GM12878 (cell line): ENCODE measurements at regions not wholly inside any gene's neighbourhood (a gene's known extent, or its start where the extent isn't known, plus 50 kb on each side); places are given as distances from the start of the nearest gene placed in this dataset.

Source experiments
- ATAC-seq: fragments of 200-7000 bp; cut with Tn5 transposase; 3 replicates; pipeline ENCODE4 v1.9.1; 2020; ENCODE audit warnings: mild to moderate bottlenecking, moderate library complexity
- BruUV-seq: library from RNA; stranded (reverse); fragments of 400-500 nt; replicated peaks from 2 replicates; lab custom pipeline; 2021; lab: Mats Ljungman, UMichigan
- CTCF ChIA-PET: fragments of 300-600 bp; sonication (Branson Sonifier 250); formaldehyde crosslinking; extraction: SDS; loops from one replicate; lab custom pipeline; 2021; ENCODE audit warnings: inconsistent platforms; lab: Yijun Ruan, JAX
- POLR2A ChIA-PET: fragments of 350-600 bp; formaldehyde crosslinking; extraction: SDS; loops from one replicate; lab custom pipeline; 2021; ENCODE audit warnings: inconsistent platforms; lab: Charles Lee
- RAD21 ChIA-PET: fragments of 300-600 bp; sonication (Branson Sonifier 250); formaldehyde crosslinking; loops from one replicate; lab custom pipeline; 2023; ENCODE audit warnings: antibody characterized with exemption; ENCODE audit not compliant: unreplicated experiment; lab: Charles Lee
- SMC1A ChIA-PET: fragments of 300-600 bp; sonication (Branson Sonifier 250); formaldehyde crosslinking; loops from one replicate; lab custom pipeline; 2023; ENCODE audit not compliant: unreplicated experiment, uncharacterized antibody; lab: Charles Lee
- DNase-seq: peaks from one replicate; pipeline ENCODE4 v3.0.0-alpha.2; 2011; ENCODE audit warnings: low read depth, low spot score
- FAIRE-seq: peaks from 3 replicates; lab custom pipeline; 2011; peaks lifted over from hg19 to GRCh38; lab: Jason Lieb, UNC
- H2AFZ ChIP-seq: 2 replicates; pipeline ENCODE4 v1.6.0; 2011; ENCODE audit warnings: low read depth, low read length, control low read depth; ENCODE audit not compliant: control insufficient read depth
- H3K27ac ChIP-seq: 2 replicates; pipeline ENCODE4 v1.5.1; 2011; ENCODE audit warnings: control low read depth; ENCODE audit not compliant: control insufficient read depth, insufficient read depth
- H3K27me3 ChIP-seq, 2 experiments: replicated peaks in 1 of 2; 2 replicates each; pipeline versions ENCODE4 v1.6.0 to v1.6.1; 2011; ENCODE audit warnings: low read length in 1 of 2; ENCODE audit not compliant: control insufficient read depth in 2 of 2, insufficient read depth in 2 of 2
- H3K36me3 ChIP-seq, 2 experiments: 2 replicates each; pipeline ENCODE4 v1.5.1; 2011; ENCODE audit warnings: low read length in 1 of 2; ENCODE audit not compliant: control insufficient read depth in 2 of 2, insufficient read depth in 2 of 2
- H3K4me1 ChIP-seq: 2 replicates; pipeline ENCODE4 v1.6.1; 2011; ENCODE audit warnings: mild to moderate bottlenecking, low read length, moderate library complexity, mixed read lengths; ENCODE audit not compliant: control insufficient read depth, insufficient read depth
- H3K4me2 ChIP-seq: 2 replicates; pipeline ENCODE4 v1.6.0; 2011; ENCODE audit warnings: control low read depth; ENCODE audit not compliant: control insufficient read depth, insufficient read depth
- H3K4me3 ChIP-seq: fragments of 200-600 bp; sonication (generic); 2 replicates; pipeline ENCODE4 v1.5.1; 2016
- H3K79me2 ChIP-seq: 2 replicates; pipeline ENCODE4 v1.6.0; 2011; ENCODE audit warnings: low read length; ENCODE audit not compliant: control insufficient read depth, insufficient read depth
- H3K9ac ChIP-seq: 2 replicates; pipeline ENCODE4 v1.8.0; 2011; ENCODE audit warnings: low read length, control low read depth, mixed read lengths; ENCODE audit not compliant: control insufficient read depth, insufficient read depth
- H3K9me3 ChIP-seq: replicated peaks from 3 replicates; pipeline ENCODE4 v1.5.1; 2011; ENCODE audit warnings: mild to moderate bottlenecking, low read length; ENCODE audit not compliant: control insufficient read depth, insufficient read depth
- H4K20me1 ChIP-seq: 2 replicates; pipeline ENCODE4 v1.6.0; 2011; ENCODE audit not compliant: control insufficient read depth, insufficient read depth
- ATF2 ChIP-seq: IDR thresholded peaks from 2 replicates; pipeline ENCODE4 v1.6.1; 2012; ENCODE audit warnings: low read length, inconsistent platforms
- CBX3 ChIP-seq: fragments of 200-600 bp; sonication (generic); IDR thresholded peaks from 2 replicates; pipeline ENCODE4 v1.6.1; 2016; ENCODE audit warnings: low read depth, borderline replicate concordance
- CBX5 ChIP-seq: sonication (generic); IDR thresholded peaks from 2 replicates; pipeline ENCODE4 v1.6.1; 2016; ENCODE audit warnings: low read depth, moderate library complexity, mild to moderate bottlenecking, inconsistent platforms
- CHD1 ChIP-seq: IDR thresholded peaks from 2 replicates; pipeline ENCODE4 v1.6.1; 2012; ENCODE audit warnings: low read depth, low read length, improper control_type of control experiment
- FOXK2 ChIP-seq: fragments of 450-650 bp; IDR thresholded peaks from 2 replicates; pipeline ENCODE4 v1.6.1; 2017; ENCODE audit warnings: mild to moderate bottlenecking, moderate library complexity
- MXI1 ChIP-seq: fragments of 150-350 bp; IDR thresholded peaks from 2 replicates; pipeline ENCODE4 v1.6.1; 2011; ENCODE audit warnings: low read depth, mild to moderate bottlenecking, inconsistent platforms, low read length, improper control_type of control experiment
- POLR2A ChIP-seq: IDR thresholded peaks from 2 replicates; pipeline ENCODE4 v1.6.1; 2011; ENCODE audit warnings: low read depth, mild to moderate bottlenecking, low read length
- RAD51 ChIP-seq: fragments of 450-650 bp; IDR thresholded peaks from 2 replicates; pipeline ENCODE4 v1.6.1; 2016; ENCODE audit warnings: moderate library complexity, mild to moderate bottlenecking, inconsistent platforms
- SRF ChIP-seq, 2 experiments: IDR thresholded peaks; 2 replicates each; pipeline ENCODE4 v1.6.1; 2011; ENCODE audit warnings: low read depth in 2 of 2, low read length in 2 of 2, mild to moderate bottlenecking in 1 of 2, moderate library complexity in 1 of 2
- STAT1 ChIP-seq: fragments of 450-650 bp; conservative IDR thresholded peaks from 2 replicates; pipeline ENCODE4 v1.6.1; 2014; ENCODE audit warnings: antibody characterized with exemption, mild to moderate bottlenecking
- TCF12 ChIP-seq: IDR thresholded peaks from 2 replicates; pipeline ENCODE4 v1.6.1; 2011; ENCODE audit warnings: low read depth, mild to moderate bottlenecking, low read length
- WRNIP1 ChIP-seq: IDR thresholded peaks from 2 replicates; pipeline ENCODE4 v1.6.1; 2011; ENCODE audit warnings: low read depth, low read length, improper control_type of control experiment, borderline replicate concordance
- ZBTB33 ChIP-seq: fragments of 450-650 bp; IDR thresholded peaks from 2 replicates; pipeline ENCODE4 v1.6.1; 2017; ENCODE audit warnings: mild to moderate bottlenecking
- ZNF687 ChIP-seq: fragments of 450-650 bp; IDR thresholded peaks from 2 replicates; pipeline ENCODE4 v1.6.1; 2017; ENCODE audit warnings: mild to moderate bottlenecking, moderate library complexity
- WGBS: methylation state at CpG from one replicate; pipeline ENCODE4 v1.1.6; 2016; ENCODE audit warnings: low lambda C conversion rate; ENCODE audit not compliant: insufficient replicate concordance, insufficient coverage; ENCODE audit errors: missing lambda C conversion rate; 5-methylcytosine and 5-hydroxymethylcytosine counted together
- in situ Hi-C: fragments of 300-500 bp; cut with MboI; formaldehyde crosslinking; loops from 9 replicates; pipeline ENCODE4 v1.14.3; 2018; ENCODE audit warnings: mixed read lengths
- intact Hi-C: fragments of 100-400 bp; cut with micrococcal nuclease; formaldehyde crosslinking; loops from one replicate; pipeline ENCODE4 v1.14.2; 2022; ENCODE audit not compliant: unreplicated experiment

- ATAC-seq, result no peak
- ChIA-PET SMC1A (no interaction called here), CTCF (no interaction called here), RAD21 (no interaction called here), POLR2A (no interaction called here)
- no peak for DNase-seq
- Histone ChIP-seq H3K79me2 (no peaks in the 10 kb centered on the region), H3K36me3 (no peaks in the 10 kb centered on the region), H2AFZ (no peak overlapping the region), H3K9ac (no peak overlapping the region), H3K9me3 (no peaks in the 10 kb centered on the region), H3K4me2 (no peak overlapping the region), H3K4me1 (no peaks in the 10 kb centered on the region; the same call in 1 of the 2 replicates), H3K27ac (no peak overlapping the region), H4K20me1 (no peaks in the 10 kb centered on the region), H3K4me3 (no peak overlapping the region), H3K27me3 (no peaks in the 10 kb centered on the region)
- in situ Hi-C loops, result no loop called here
- intact Hi-C loops, result no loop called here
- WGBS, result 4% methylated on average over 3 of the region's 3 CpGs
- BruUV-seq, result no TSS peak
- no peak for FAIRE-seq
- no peak for TF ChIP-seq CHD1
- no peak for TF ChIP-seq SRF (IDR thresholded peaks at IDR 0.05; ENCODE audit: low read depth in 2 of 2, low read length in 2 of 2)
- no peak for TF ChIP-seq FOXK2
- TF ChIP-seq POLR2A, result no peak
- TF ChIP-seq MXI1, result no peak
- no peak for TF ChIP-seq WRNIP1
- TF ChIP-seq CBX3, result no peak
- TF ChIP-seq STAT1, result no peak
- no peak for TF ChIP-seq ZNF687
- TF ChIP-seq TCF12, result no peak
- no peak for TF ChIP-seq ZBTB33
- no peak for TF ChIP-seq CBX5
- TF ChIP-seq ATF2, result no peak
- TF ChIP-seq RAD51, result no peak
These were observed 157.6 kb upstream of the CCDC68 start for GRCh38 chr18:55116863-55117262.
